Thoracic aorta (tissue), 2 donors: ENCODE measurements at regions not wholly inside any gene's neighbourhood (a gene's known extent, or its start where the extent isn't known, plus 50 kb on each side); places are given as distances from the start of the nearest gene placed in this dataset.

Source experiments
- ATAC-seq: fragments of 150-250 bp; one replicate; pipeline ENCODE4 v1.8.0; 2017; ENCODE audit warnings: low read depth; ENCODE audit not compliant: insufficient number of reproducible peaks, low FRiP score
- DNase-seq: peaks from one replicate; pipeline ENCODE4 v3.0.0-alpha.2; 2020; ENCODE audit warnings: low spot score
- H3K27ac ChIP-seq, 2 donors: fragments of 200-600 bp; sonication (generic); 1 replicate in 1 of 2; 2 replicates in 1 of 2; pipeline ENCODE4 v1.5.1; 2016; ENCODE audit warnings: mild to moderate bottlenecking in 2 of 2, moderate library complexity in 2 of 2
- H3K27me3 ChIP-seq: fragments of 200-600 bp; sonication (generic); replicated peaks from 2 replicates; pipeline ENCODE4 v1.6.0; 2016; ENCODE audit warnings: mild to moderate bottlenecking; ENCODE audit not compliant: insufficient read depth
- H3K36me3 ChIP-seq: fragments of 200-600 bp; sonication (generic); one replicate; pipeline ENCODE4 v1.5.1; 2016
- H3K4me1 ChIP-seq, 2 donors: fragments of 200-600 bp; sonication (generic); 1 replicate in 1 of 2; 2 replicates in 1 of 2; pipeline versions ENCODE4 v1.5.1 to v1.6.0; 2016; ENCODE audit warnings: low read depth in 2 of 2, mild to moderate bottlenecking in 1 of 2; ENCODE audit not compliant: control insufficient read depth in 1 of 2
- H3K4me3 ChIP-seq: fragments of 200-600 bp; sonication (generic); 2 replicates; pipeline ENCODE4 v1.5.1; 2016; ENCODE audit warnings: mild to moderate bottlenecking
- H3K9me3 ChIP-seq: fragments of 200-600 bp; sonication (generic); 2 replicates; pipeline ENCODE4 v1.5.1; 2016
- TF ChIP-seq, protein P1 (sequence below): fragments of 200-600 bp; sonication (generic); IDR thresholded peaks from one replicate; pipeline ENCODE4 v1.5.1; 2019; ENCODE audit warnings: antibody characterized with exemption

DNA sequence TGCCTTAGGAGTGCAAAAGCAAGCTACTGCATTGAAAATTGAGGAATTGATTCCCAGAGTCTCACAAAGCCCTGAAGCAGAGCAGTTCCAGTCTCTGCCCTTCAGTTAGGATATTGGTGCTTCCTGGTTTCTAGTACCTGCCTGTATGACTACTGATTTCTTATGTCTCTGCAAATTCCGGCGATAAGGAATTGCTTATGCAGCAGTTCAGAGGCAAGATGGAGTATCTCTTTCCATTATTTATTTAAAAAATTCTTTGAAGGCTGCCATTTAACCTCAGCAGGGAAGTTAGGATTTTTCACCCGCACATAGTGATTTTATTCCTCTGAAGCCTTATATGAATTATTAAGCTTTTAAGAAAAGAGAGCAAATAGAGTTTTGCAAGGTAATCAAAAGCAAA is 184.9 kb upstream of the SSTR1 start:
- Histone ChIP-seq H3K36me3 (no peaks in the 10 kb centered on the region), H3K4me1 (no peaks in the 10 kb centered on the region), H3K4me3 (no peak overlapping the region), H3K27me3 (no peaks in the 10 kb centered on the region), H3K9me3 (peaks cover 7% of the 10 kb centered on the region), H3K27ac (no peak overlapping the region)
- TF ChIP-seq, protein P1, sequence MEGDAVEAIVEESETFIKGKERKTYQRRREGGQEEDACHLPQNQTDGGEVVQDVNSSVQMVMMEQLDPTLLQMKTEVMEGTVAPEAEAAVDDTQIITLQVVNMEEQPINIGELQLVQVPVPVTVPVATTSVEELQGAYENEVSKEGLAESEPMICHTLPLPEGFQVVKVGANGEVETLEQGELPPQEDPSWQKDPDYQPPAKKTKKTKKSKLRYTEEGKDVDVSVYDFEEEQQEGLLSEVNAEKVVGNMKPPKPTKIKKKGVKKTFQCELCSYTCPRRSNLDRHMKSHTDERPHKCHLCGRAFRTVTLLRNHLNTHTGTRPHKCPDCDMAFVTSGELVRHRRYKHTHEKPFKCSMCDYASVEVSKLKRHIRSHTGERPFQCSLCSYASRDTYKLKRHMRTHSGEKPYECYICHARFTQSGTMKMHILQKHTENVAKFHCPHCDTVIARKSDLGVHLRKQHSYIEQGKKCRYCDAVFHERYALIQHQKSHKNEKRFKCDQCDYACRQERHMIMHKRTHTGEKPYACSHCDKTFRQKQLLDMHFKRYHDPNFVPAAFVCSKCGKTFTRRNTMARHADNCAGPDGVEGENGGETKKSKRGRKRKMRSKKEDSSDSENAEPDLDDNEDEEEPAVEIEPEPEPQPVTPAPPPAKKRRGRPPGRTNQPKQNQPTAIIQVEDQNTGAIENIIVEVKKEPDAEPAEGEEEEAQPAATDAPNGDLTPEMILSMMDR, result no peak
- DNase-seq (no peak), ATAC-seq (no peak)

DNA sequence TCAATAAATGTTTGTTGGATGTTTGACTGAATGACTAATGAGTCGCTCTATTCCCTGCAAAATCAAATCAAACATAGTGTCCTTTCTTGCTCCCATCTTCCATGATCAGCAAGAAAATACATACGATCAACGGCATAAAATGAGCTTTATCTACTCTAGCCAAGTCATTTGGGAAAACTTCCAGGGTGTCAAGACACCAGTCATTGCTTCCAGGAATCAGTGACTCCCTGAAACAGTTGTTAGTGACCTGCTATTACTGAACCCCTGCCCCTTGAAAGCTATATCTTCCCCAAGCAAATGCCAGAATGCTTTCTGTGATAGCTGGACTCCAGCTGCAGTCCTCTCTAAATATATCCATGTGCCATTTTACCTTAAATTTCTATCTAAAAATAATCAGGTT is 169.5 kb upstream of the SSTR1 start:
- Histone ChIP-seq H3K36me3 (no peaks in the 10 kb centered on the region), H3K9me3 (no peaks in the 10 kb centered on the region), H3K4me1 (no peaks in the 10 kb centered on the region), H3K27ac (no peak overlapping the region), H3K4me3 (no peak overlapping the region), H3K27me3 (no peaks in the 10 kb centered on the region)
- no peak for ATAC-seq
- TF ChIP-seq, protein P1, result no peak
- no peak for DNase-seq

DNA sequence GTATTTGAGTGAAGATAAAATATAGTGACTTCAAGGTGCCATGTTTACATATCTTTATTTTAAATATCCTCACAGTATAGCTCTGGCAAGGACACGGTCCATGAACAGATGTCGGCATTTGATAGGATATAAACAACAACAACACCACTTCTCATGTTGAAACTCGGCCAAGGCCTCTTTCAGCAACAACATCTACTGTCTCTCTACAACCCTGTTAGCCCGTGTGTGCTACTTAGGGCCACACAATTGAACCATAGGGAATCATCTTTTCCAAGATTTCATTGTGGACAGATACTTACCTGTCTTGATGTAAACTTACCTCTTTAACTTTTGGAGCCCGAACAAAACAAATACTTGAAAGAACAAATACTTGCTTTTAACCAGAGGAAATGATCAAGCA is 168.7 kb upstream of the SSTR1 start:
- no peaks in the 10 kb centered on the region for H3K36me3 ChIP-seq
- no peak overlapping the region for H3K4me3 ChIP-seq
- ATAC-seq (no peak), DNase-seq (no peak)
- H3K27ac ChIP-seq, result no peak overlapping the region
- no peaks in the 10 kb centered on the region for H3K27me3 ChIP-seq
- H3K9me3 ChIP-seq, result no peaks in the 10 kb centered on the region
- TF ChIP-seq, protein P1, result no peak
- no peaks in the 10 kb centered on the region for H3K4me1 ChIP-seq

DNA sequence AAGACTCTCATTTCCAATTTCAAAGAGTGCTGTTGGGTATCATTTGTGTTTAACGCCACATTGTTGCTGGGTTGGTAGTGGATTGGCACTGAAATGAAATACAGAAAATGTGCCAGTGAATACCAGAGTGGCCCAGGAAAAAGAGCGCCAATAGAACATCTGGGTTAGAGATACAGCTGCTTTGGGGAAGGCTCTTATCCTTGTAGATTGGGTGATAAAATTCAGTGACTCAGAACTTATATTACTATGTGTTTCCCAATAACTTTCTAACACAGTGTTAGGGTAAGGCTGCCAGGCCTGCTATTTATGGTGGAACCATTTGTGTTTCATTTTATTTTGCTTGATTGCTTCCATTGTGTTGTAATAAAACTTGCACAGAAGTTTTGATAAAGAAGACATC is 168.2 kb upstream of the SSTR1 start:
- TF ChIP-seq, protein P1, result no peak
- Histone ChIP-seq H3K36me3 (no peaks in the 10 kb centered on the region), H3K4me3 (no peak overlapping the region), H3K27me3 (no peaks in the 10 kb centered on the region), H3K27ac (no peak overlapping the region), H3K9me3 (no peaks in the 10 kb centered on the region), H3K4me1 (no peaks in the 10 kb centered on the region)
- ATAC-seq (no peak), DNase-seq (no peak)

DNA sequence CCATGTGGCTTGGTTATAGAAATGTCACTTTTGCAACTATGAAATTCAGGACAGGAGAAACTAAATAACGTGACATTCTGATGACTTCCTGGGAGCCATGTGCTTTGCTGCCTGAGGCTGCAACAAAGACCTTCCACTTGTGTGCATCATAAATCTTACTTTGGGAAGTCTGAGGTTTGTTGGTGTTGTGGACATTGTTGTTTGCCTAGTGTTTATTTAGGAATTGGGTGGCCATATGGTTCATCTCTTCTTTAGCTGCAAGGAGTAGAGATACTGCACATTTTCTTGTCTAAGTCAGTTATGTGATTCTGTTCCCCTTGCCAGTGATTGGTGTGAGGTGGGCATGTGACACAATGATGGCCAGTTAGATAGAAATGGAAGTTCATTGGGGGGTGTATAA is 167.3 kb upstream of the SSTR1 start:
- Histone ChIP-seq H3K4me1 (no peaks in the 10 kb centered on the region), H3K27me3 (no peaks in the 10 kb centered on the region), H3K36me3 (no peaks in the 10 kb centered on the region), H3K4me3 (no peak overlapping the region), H3K9me3 (no peaks in the 10 kb centered on the region), H3K27ac (no peak overlapping the region)
- ATAC-seq, result no peak
- TF ChIP-seq, protein P1, result no peak
- DNase-seq, result no peak
